ENCODE measurements at regions not wholly inside any gene's neighbourhood (a gene's known extent, or its start where the extent isn't known, plus 50 kb on each side); places are given as distances from the start of the nearest gene placed in this dataset.

DNA sequence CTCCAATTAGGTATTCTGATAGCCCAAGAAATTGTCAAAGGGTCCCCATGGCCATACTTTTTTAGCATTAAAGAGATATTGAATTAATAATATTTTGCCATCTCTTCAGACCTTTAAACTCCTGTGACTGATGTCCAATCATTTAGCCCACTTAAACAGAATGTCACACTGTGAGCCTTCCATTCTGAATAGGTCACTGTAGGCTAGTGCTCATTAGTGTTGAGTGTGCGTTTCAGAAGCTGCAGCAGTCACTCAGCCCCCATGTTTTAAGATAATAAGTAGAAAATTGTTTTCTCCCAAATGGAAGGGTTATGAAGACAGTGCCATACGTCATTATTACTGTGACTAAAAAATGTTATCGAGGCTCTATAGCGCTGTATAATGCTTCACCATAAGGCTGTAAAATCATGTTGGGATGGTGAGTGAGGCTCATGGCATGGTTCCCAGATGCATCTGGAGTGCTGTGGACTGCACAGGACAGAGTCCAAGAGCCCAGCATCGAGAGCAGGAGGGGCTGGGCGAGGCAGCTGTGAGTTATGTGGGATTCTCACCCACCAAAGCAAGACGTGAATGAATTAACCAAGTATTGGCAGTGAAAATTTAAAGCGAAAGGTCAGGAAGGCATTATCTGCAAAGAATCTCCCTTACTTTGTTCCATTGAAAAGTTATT is 2112.9 kb upstream of the WWC1 start:
- H3K4me3 Mint-ChIP-seq = no peak overlapping the region
- Histone ChIP-seq H3K36me3 (ENCODE audit: control insufficient read depth, insufficient read depth, low read length) (no peaks in the 10 kb centered on the region), H3K27ac (ENCODE audit: low read length) (no peak overlapping the region), H3K4me3 (ENCODE audit: low read length) (no peak overlapping the region), H3K27me3 (ENCODE audit: control insufficient read depth, insufficient read depth, low read length) (no peaks in the 10 kb centered on the region), H3K4me1 (ENCODE audit: control insufficient read depth, insufficient read depth, low read length) (no peaks in the 10 kb centered on the region), H3K9me3 (ENCODE audit: control insufficient read depth, insufficient read depth, low read length) (peaks cover 2% of the 10 kb centered on the region)
- 66% methylated on average over 8 of the region's 8 CpGs for WGBS (ENCODE audit: insufficient coverage)
- no peak overlapping the region for H3K27ac Mint-ChIP-seq
- no peak for TF ChIP-seq CTCF (IDR thresholded peaks at IDR 0.05)
- H3K9me3 Mint-ChIP-seq = peaks cover 13 to 26% of the 10 kb centered on the region in 2 donors
- H3K27me3 Mint-ChIP-seq (ENCODE audit: low read depth in 2 of 2) = no peaks in the 10 kb centered on the region
- intact Hi-C loops (cut with micrococcal nuclease) = no loop called here
- H3K36me3 Mint-ChIP-seq = peaks cover 11% of the 10 kb centered on the region
- ATAC-seq (no peak), DNase-seq (no peak)
- H3K4me1 Mint-ChIP-seq = no peaks in the 10 kb centered on the region

DNA sequence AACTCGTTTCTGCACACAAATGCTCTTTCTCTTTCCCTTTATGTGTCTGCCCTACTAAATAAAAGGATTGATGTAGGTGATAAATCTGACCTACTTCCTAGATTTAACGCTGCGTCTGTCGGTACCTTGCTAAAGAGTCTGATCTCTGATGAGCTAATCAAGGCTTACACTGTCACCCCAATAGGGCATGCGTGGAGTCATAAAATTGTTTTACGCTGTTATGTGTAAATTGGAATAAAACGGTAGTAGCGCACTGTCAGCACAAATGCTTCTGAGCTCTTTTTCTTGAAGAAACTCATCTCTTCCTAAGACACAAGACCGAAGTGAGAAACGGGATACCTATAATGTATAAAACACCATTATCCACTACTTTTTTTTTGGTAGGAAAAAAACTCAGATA is 2106.3 kb upstream of the WWC1 start:
- no peak overlapping the region for H3K4me3 Mint-ChIP-seq
- peaks cover 13 to 25% of the 10 kb centered on the region in 2 donors for H3K9me3 Mint-ChIP-seq
- Histone ChIP-seq H3K27ac (ENCODE audit: low read length) (no peak overlapping the region), H3K9me3 (ENCODE audit: control insufficient read depth, insufficient read depth, low read length) (peaks cover 4% of the 10 kb centered on the region), H3K27me3 (ENCODE audit: control insufficient read depth, insufficient read depth, low read length) (no peaks in the 10 kb centered on the region), H3K4me3 (ENCODE audit: low read length) (no peak overlapping the region), H3K4me1 (ENCODE audit: control insufficient read depth, insufficient read depth, low read length) (no peaks in the 10 kb centered on the region), H3K36me3 (ENCODE audit: control insufficient read depth, insufficient read depth, low read length) (no peaks in the 10 kb centered on the region)
- peaks cover 8% of the 10 kb centered on the region for H3K36me3 Mint-ChIP-seq
- no peak for TF ChIP-seq CTCF (IDR thresholded peaks at IDR 0.05)
- intact Hi-C loops (cut with micrococcal nuclease) = no loop called here
- DNase-seq = no peak
- no peaks in the 10 kb centered on the region for H3K27me3 Mint-ChIP-seq (ENCODE audit: low read depth in 2 of 2)
- 84% methylated on average over 7 of the region's 10 CpGs for WGBS (ENCODE audit: insufficient coverage)
- H3K27ac Mint-ChIP-seq = no peak overlapping the region
- H3K4me1 Mint-ChIP-seq = no peaks in the 10 kb centered on the region
- no peak for ATAC-seq

DNA sequence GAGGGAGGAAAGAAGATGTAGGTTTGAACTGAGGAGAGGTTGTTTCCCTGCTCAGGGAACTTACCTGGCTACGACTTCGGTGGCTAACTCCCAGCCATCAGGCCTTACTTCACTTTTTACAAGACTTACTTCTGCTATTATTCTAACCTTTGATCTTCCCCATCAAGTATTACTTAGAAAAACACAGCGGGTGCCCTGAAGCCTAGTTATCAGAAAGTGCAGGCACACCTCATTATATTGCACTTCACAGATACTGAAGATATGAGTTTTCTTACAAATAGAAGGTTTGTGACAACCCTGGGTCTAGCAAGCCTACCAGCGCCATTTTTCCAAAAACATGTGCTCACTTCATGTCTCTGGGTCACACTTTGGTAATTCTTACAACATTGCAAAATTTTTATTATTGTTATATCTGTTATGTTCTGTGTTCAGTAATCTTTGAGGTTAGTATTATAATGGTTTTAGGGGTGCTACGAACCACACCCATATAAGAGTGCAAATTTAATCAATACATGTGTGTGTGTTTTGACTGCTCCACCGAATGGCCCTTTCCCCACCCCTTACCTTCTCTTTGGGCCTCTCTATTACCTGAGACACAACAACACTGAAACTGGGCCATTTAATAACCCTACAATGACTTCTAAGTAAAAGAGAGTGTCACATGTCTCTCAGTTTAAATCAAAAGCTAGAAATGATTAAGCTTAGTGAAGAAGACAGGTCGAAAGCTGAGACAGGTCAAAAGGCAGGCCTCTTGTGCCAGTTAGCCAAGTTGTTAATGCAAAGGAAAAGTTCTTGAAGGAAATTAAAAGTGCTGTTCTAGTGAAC is 2102.7 kb upstream of the WWC1 start:
- H3K4me3 ChIP-seq (ENCODE audit: low read length) = no peak overlapping the region
- no peaks in the 10 kb centered on the region for H3K36me3 ChIP-seq (ENCODE audit: control insufficient read depth, insufficient read depth, low read length)
- Mint-ChIP-seq H3K4me1 (no peaks in the 10 kb centered on the region), H3K27me3 (ENCODE audit: low read depth in 2 of 2) (no peaks in the 10 kb centered on the region), H3K9me3 (peaks cover 9 to 28% of the 10 kb centered on the region in 2 donors), H3K4me3 (no peak overlapping the region), H3K36me3 (peaks cover 8% of the 10 kb centered on the region), H3K27ac (no peak overlapping the region)
- TF ChIP-seq CTCF (IDR thresholded peaks at IDR 0.05) = no peak
- ATAC-seq (no peak), DNase-seq (no peak)
- WGBS (ENCODE audit: insufficient coverage) = 84% methylated on average over 5 of the region's 7 CpGs
- H3K9me3 ChIP-seq (ENCODE audit: control insufficient read depth, insufficient read depth, low read length) = peaks cover 4% of the 10 kb centered on the region
- H3K27me3 ChIP-seq (ENCODE audit: control insufficient read depth, insufficient read depth, low read length) = no peaks in the 10 kb centered on the region
- H3K4me1 ChIP-seq (ENCODE audit: control insufficient read depth, insufficient read depth, low read length) = no peaks in the 10 kb centered on the region
- no peak overlapping the region for H3K27ac ChIP-seq (ENCODE audit: low read length)
- intact Hi-C loops (cut with micrococcal nuclease) = no loop called here

All from natural killer cell (primary cell).